ENCODE measurements at regions not wholly inside any gene's neighbourhood (a gene's known extent, or its start where the extent isn't known, plus 50 kb on each side); places are given as distances from the start of the nearest gene placed in this dataset.

- DNase-seq (ENCODE audit: low read depth in 2 of 3, low spot score in 2 of 3): no peak
These were observed 550.7 kb downstream of the TYW1 start for GRCh38 chr7:67547183-67547907.

GRCh38 chr7:67549126-67549525 lies 552.5 kb downstream of the TYW1 start:
- DNase-seq (ENCODE audit: low read depth in 2 of 3, low spot score in 2 of 3): no peak

- no peak for DNase-seq (ENCODE audit: low read depth in 2 of 3, low spot score in 2 of 3)
These were observed 554.3 kb downstream of the TYW1 start for GRCh38 chr7:67550801-67551436.

GRCh38 chr7:67552738-67553137 lies 556.1 kb downstream of the TYW1 start:
- no peak for DNase-seq (ENCODE audit: low read depth in 2 of 3, low spot score in 2 of 3)

GRCh38 chr7:67553378-67553777 lies 556.7 kb downstream of the TYW1 start:
- no peak for DNase-seq (ENCODE audit: low read depth in 2 of 3, low spot score in 2 of 3)

GRCh38 chr7:67554986-67555385 lies 558.4 kb downstream of the TYW1 start:
- no peak for DNase-seq (ENCODE audit: low read depth in 2 of 3, low spot score in 2 of 3)

- no peak for DNase-seq (ENCODE audit: low read depth in 2 of 3, low spot score in 2 of 3)
These were observed 568.3 kb downstream of the TYW1 start for GRCh38 chr7:67564959-67565358.

GRCh38 chr7:67566101-67566500 lies 569.5 kb downstream of the TYW1 start:
- DNase-seq (ENCODE audit: low read depth in 2 of 3, low spot score in 2 of 3): no peak

- DNase-seq (ENCODE audit: low read depth in 2 of 3, low spot score in 2 of 3): no peak
These were observed 574.5 kb downstream of the TYW1 start for GRCh38 chr7:67571026-67571545.

GRCh38 chr7:67573639-67574038 lies 577.0 kb downstream of the TYW1 start:
- DNase-seq (ENCODE audit: low read depth in 2 of 3, low spot score in 2 of 3): no peak

- no peak for DNase-seq (ENCODE audit: low read depth in 2 of 3, low spot score in 2 of 3)
These were observed 592.0 kb downstream of the TYW1 start for GRCh38 chr7:67588631-67589030.

- DNase-seq (ENCODE audit: low read depth in 2 of 3, low spot score in 2 of 3): no peak
These were observed 592.5 kb downstream of the TYW1 start for GRCh38 chr7:67589183-67589582.

GRCh38 chr7:67590649-67591048 lies 594.0 kb downstream of the TYW1 start:
- DNase-seq (ENCODE audit: low read depth in 2 of 3, low spot score in 2 of 3): no peak

- DNase-seq (ENCODE audit: low read depth in 2 of 3, low spot score in 2 of 3): no peak
These were observed 597.2 kb downstream of the TYW1 start for GRCh38 chr7:67593794-67594193.

GRCh38 chr7:67595431-67596180 lies 599.0 kb downstream of the TYW1 start:
- no peak for DNase-seq (ENCODE audit: low read depth in 2 of 3, low spot score in 2 of 3)

- DNase-seq (ENCODE audit: low read depth in 2 of 3, low spot score in 2 of 3): no peak
These were observed 600.5 kb downstream of the TYW1 start for GRCh38 chr7:67597161-67597560.

- DNase-seq (ENCODE audit: low read depth in 2 of 3, low spot score in 2 of 3): no peak
These were observed 601.8 kb downstream of the TYW1 start for GRCh38 chr7:67598469-67598868.

GRCh38 chr7:67599331-67600062 lies 602.9 kb downstream of the TYW1 start:
- DNase-seq (ENCODE audit: low read depth in 2 of 3, low spot score in 2 of 3): no peak

GRCh38 chr7:67602246-67602887 lies 605.7 kb downstream of the TYW1 start:
- DNase-seq (ENCODE audit: low read depth in 2 of 3, low spot score in 2 of 3): no peak

GRCh38 chr7:67604461-67605386 lies 608.1 kb downstream of the TYW1 start:
- DNase-seq (ENCODE audit: low read depth in 2 of 3, low spot score in 2 of 3): no peak

Measured in activated CD8-positive, alpha-beta memory T cell treated with anti-CD3 and anti-CD28 coated beads for 48 hours (primary cell).